GM12878 (cell line): ENCODE measurements at regions not wholly inside any gene's neighbourhood (a gene's known extent, or its start where the extent isn't known, plus 50 kb on each side); places are given as distances from the start of the nearest gene placed in this dataset.

Experiments
- ATAC-seq: fragments of 200-7000 bp; cut with Tn5 transposase; 3 replicates; pipeline ENCODE4 v1.9.1; 2020; ENCODE audit warnings: mild to moderate bottlenecking, moderate library complexity
- BruUV-seq: library from RNA; stranded (reverse); fragments of 400-500 nt; replicated peaks from 2 replicates; lab custom pipeline; 2021; lab: Mats Ljungman, UMichigan
- CTCF ChIA-PET: fragments of 300-600 bp; sonication (Branson Sonifier 250); formaldehyde crosslinking; extraction: SDS; loops from one replicate; lab custom pipeline; 2021; ENCODE audit warnings: inconsistent platforms; lab: Yijun Ruan, JAX
- POLR2A ChIA-PET: fragments of 350-600 bp; formaldehyde crosslinking; extraction: SDS; loops from one replicate; lab custom pipeline; 2021; ENCODE audit warnings: inconsistent platforms; lab: Charles Lee
- RAD21 ChIA-PET: fragments of 300-600 bp; sonication (Branson Sonifier 250); formaldehyde crosslinking; loops from one replicate; lab custom pipeline; 2023; ENCODE audit warnings: antibody characterized with exemption; ENCODE audit not compliant: unreplicated experiment; lab: Charles Lee
- SMC1A ChIA-PET: fragments of 300-600 bp; sonication (Branson Sonifier 250); formaldehyde crosslinking; loops from one replicate; lab custom pipeline; 2023; ENCODE audit not compliant: unreplicated experiment, uncharacterized antibody; lab: Charles Lee
- DNase-seq: peaks from one replicate; pipeline ENCODE4 v3.0.0-alpha.2; 2011; ENCODE audit warnings: low read depth, low spot score
- FAIRE-seq: peaks from 3 replicates; lab custom pipeline; 2011; peaks lifted over from hg19 to GRCh38; lab: Jason Lieb, UNC
- H2AFZ ChIP-seq: 2 replicates; pipeline ENCODE4 v1.6.0; 2011; ENCODE audit warnings: low read depth, low read length, control low read depth; ENCODE audit not compliant: control insufficient read depth
- H3K27ac ChIP-seq: 2 replicates; pipeline ENCODE4 v1.5.1; 2011; ENCODE audit warnings: control low read depth; ENCODE audit not compliant: control insufficient read depth, insufficient read depth
- H3K27me3 ChIP-seq, 2 experiments: replicated peaks in 1 of 2; 2 replicates each; pipeline versions ENCODE4 v1.6.0 to v1.6.1; 2011; ENCODE audit warnings: low read length in 1 of 2; ENCODE audit not compliant: control insufficient read depth in 2 of 2, insufficient read depth in 2 of 2
- H3K36me3 ChIP-seq, 2 experiments: 2 replicates each; pipeline ENCODE4 v1.5.1; 2011; ENCODE audit warnings: low read length in 1 of 2; ENCODE audit not compliant: control insufficient read depth in 2 of 2, insufficient read depth in 2 of 2
- H3K4me1 ChIP-seq: 2 replicates; pipeline ENCODE4 v1.6.1; 2011; ENCODE audit warnings: mild to moderate bottlenecking, low read length, moderate library complexity, mixed read lengths; ENCODE audit not compliant: control insufficient read depth, insufficient read depth
- H3K4me2 ChIP-seq: 2 replicates; pipeline ENCODE4 v1.6.0; 2011; ENCODE audit warnings: control low read depth; ENCODE audit not compliant: control insufficient read depth, insufficient read depth
- H3K4me3 ChIP-seq: fragments of 200-600 bp; sonication (generic); 2 replicates; pipeline ENCODE4 v1.5.1; 2016
- H3K79me2 ChIP-seq: 2 replicates; pipeline ENCODE4 v1.6.0; 2011; ENCODE audit warnings: low read length; ENCODE audit not compliant: control insufficient read depth, insufficient read depth
- H3K9ac ChIP-seq: 2 replicates; pipeline ENCODE4 v1.8.0; 2011; ENCODE audit warnings: low read length, control low read depth, mixed read lengths; ENCODE audit not compliant: control insufficient read depth, insufficient read depth
- H3K9me3 ChIP-seq: replicated peaks from 3 replicates; pipeline ENCODE4 v1.5.1; 2011; ENCODE audit warnings: mild to moderate bottlenecking, low read length; ENCODE audit not compliant: control insufficient read depth, insufficient read depth
- H4K20me1 ChIP-seq: 2 replicates; pipeline ENCODE4 v1.6.0; 2011; ENCODE audit not compliant: control insufficient read depth, insufficient read depth
- ASH2L ChIP-seq: fragments of 300-600, 200-600 bp; sonication (generic); IDR thresholded peaks from 2 replicates; pipeline ENCODE4 v1.6.1; 2017; ENCODE audit warnings: low read depth, mild to moderate bottlenecking, borderline replicate concordance
- BMI1 ChIP-seq: fragments of 450-650 bp; IDR thresholded peaks from 2 replicates; pipeline ENCODE4 v1.6.1; 2016; ENCODE audit warnings: mild to moderate bottlenecking, moderate library complexity, borderline replicate concordance
- IKZF1 ChIP-seq: fragments of 450-650 bp; conservative IDR thresholded peaks from 2 replicates; pipeline ENCODE4 v1.6.1; 2017; ENCODE audit warnings: antibody characterized with exemption, mild to moderate bottlenecking
- MEF2B ChIP-seq: fragments of 450-650 bp; IDR thresholded peaks from 2 replicates; pipeline ENCODE4 v1.6.1; 2018; ENCODE audit warnings: mild to moderate bottlenecking, moderate library complexity; ENCODE audit not compliant: partially characterized antibody, poor library complexity, severe bottlenecking
- NFYB ChIP-seq: IDR thresholded peaks from 2 replicates; pipeline ENCODE4 v1.6.1; 2011; ENCODE audit warnings: low read depth, mild to moderate bottlenecking, low read length, improper control_type of control experiment, moderate library complexity; ENCODE audit not compliant: insufficient read depth
- POU2F2 ChIP-seq: IDR thresholded peaks from 3 replicates; pipeline ENCODE4 v1.6.1; 2011; ENCODE audit warnings: low read depth, mild to moderate bottlenecking, low read length, borderline replicate concordance
- SMARCA5 ChIP-seq: fragments of 450-650 bp; IDR thresholded peaks from 2 replicates; pipeline ENCODE4 v1.6.1; 2017; ENCODE audit warnings: mild to moderate bottlenecking
- ZNF217 ChIP-seq: fragments of 450-650 bp; IDR thresholded peaks from 2 replicates; pipeline ENCODE4 v1.6.1; 2017; ENCODE audit warnings: antibody characterized with exemption, mild to moderate bottlenecking
- ZNF274 ChIP-seq: IDR thresholded peaks from one replicate; pipeline ENCODE4 v1.8.0; 2011; ENCODE audit not compliant: insufficient read length, insufficient read depth
- WGBS: methylation state at CpG from one replicate; pipeline ENCODE4 v1.1.6; 2016; ENCODE audit warnings: low lambda C conversion rate; ENCODE audit not compliant: insufficient replicate concordance, insufficient coverage; ENCODE audit errors: missing lambda C conversion rate; 5-methylcytosine and 5-hydroxymethylcytosine counted together
- in situ Hi-C: fragments of 300-500 bp; cut with MboI; formaldehyde crosslinking; loops from 9 replicates; pipeline ENCODE4 v1.14.3; 2018; ENCODE audit warnings: mixed read lengths
- intact Hi-C: fragments of 100-400 bp; cut with micrococcal nuclease; formaldehyde crosslinking; loops from one replicate; pipeline ENCODE4 v1.14.2; 2022; ENCODE audit not compliant: unreplicated experiment
- TF ChIP-seq, protein P1 (sequence below): IDR thresholded peaks from 2 replicates; pipeline ENCODE4 v1.6.1; 2012; ENCODE audit warnings: low read length, inconsistent platforms
- TF ChIP-seq, protein P2 (sequence below): fragments of 450-650 bp; IDR thresholded peaks from 2 replicates; pipeline ENCODE4 v1.6.1; 2016; ENCODE audit warnings: mild to moderate bottlenecking
- TF ChIP-seq, protein P3 (sequence below): IDR thresholded peaks from 2 replicates; pipeline ENCODE4 v1.6.1; 2012; ENCODE audit warnings: low read depth, low read length, improper control_type of control experiment
- TF ChIP-seq, protein P4 (sequence below): IDR thresholded peaks from 2 replicates; pipeline ENCODE4 v1.6.1; 2011; ENCODE audit warnings: low read depth, mild to moderate bottlenecking, low read length, moderate library complexity, borderline replicate concordance; ENCODE audit errors: extremely low read depth

DNA sequence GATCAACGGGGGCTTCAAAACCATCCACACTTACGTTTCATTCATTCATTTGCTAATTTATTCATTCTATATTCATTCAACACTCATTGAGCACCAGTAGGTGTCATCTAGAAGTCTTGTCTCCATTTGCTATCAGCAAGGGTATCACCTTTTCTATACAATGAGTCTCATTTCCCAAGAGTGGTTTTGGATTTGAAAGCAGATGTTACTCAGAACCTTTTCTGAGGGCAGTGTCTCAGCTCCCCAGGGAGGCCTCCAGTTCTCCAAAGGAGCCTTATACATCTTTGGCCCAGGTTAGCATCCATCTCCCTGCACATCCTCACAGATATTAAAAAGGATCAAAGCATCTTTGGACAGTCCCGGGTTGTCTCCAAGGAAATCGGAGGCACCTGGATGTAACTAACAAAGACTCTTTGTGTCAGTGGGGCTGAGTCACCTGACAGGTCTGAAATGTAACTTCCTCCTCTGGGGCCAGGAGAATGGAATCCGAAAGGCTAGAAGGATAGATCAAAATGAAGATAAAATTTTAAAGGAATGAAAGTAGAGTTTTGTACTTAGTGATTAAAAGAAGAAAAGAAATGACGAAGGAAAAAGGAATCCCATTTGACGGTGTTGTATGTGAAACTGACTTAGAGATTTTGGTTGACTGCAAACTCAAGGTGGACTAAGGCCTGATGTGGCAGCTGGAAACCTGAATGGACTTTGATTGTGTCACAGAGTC is 103.0 kb downstream of the VCPKMT start:
- ChIA-PET SMC1A (interaction anchor here (0.6 to 1.5 kb wide), 3 partner anchors 24 to 128 kb away, joined by 3 to 13 read pairs (median 3); no protein-coding TSS in a partner anchor), POLR2A (interaction anchor here (0.6 kb wide), 1 partner anchor 90 kb away, joined by 3 read pairs; no protein-coding TSS in a partner anchor), CTCF (interaction anchor here (0.6 to 1.1 kb wide), 3 partner anchors 64 to 148 kb away, joined by 3 read pairs; no protein-coding TSS in a partner anchor), RAD21 (interaction anchor here (0.9 kb wide), 1 partner anchor 9 kb away, joined by 3 read pairs; no protein-coding TSS in a partner anchor)
- Histone ChIP-seq H3K9ac (no peak overlapping the region), H3K27me3 (no peaks in the 10 kb centered on the region), H3K4me3 (no peak overlapping the region), H3K27ac (no peak overlapping the region), H4K20me1 (no peaks in the 10 kb centered on the region), H3K79me2 (no peaks in the 10 kb centered on the region), H3K4me2 (no peak overlapping the region), H3K9me3 (no peaks in the 10 kb centered on the region), H3K36me3 (no peaks in the 10 kb centered on the region), H2AFZ (no peak overlapping the region), H3K4me1 (peaks cover 8% of the 10 kb centered on the region)
- 75% methylated on average over 7 of the region's 7 CpGs for WGBS
- DNase-seq (no peak), FAIRE-seq (no peak), ATAC-seq (no peak; the same call in 2 of the 3 replicates)
- TF ChIP-seq ZNF274, result no peak
- in situ Hi-C loops (no loop called here), intact Hi-C loops (no loop called here)
- BruUV-seq, result no TSS peak

DNA sequence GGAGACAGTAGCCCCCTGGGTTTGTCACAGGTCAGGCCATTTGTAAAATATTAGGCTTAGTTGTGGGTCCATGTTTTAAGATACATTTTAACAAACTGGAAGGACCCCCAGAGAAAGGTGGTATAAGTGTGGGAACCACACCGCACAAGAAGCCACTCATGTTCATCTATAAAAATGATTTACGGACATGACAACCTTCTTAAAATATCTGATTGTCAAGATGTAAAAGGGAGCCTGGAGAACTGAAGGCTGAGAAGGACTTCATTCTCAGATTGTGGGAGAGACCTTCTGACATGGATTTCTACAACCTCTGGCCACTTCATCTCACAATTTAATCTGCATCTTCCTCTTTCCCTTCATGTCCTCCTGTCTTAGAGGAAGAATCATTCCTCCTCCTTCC is 102.4 kb downstream of the VCPKMT start:
- Histone ChIP-seq H3K9me3 (no peaks in the 10 kb centered on the region), H3K27me3 (no peaks in the 10 kb centered on the region), H3K36me3 (no peaks in the 10 kb centered on the region), H4K20me1 (no peaks in the 10 kb centered on the region), H3K9ac (no peak overlapping the region), H3K27ac (no peak overlapping the region), H3K4me2 (no peak overlapping the region), H3K4me3 (no peak overlapping the region), H3K4me1 (peaks cover 2% of the 10 kb centered on the region), H2AFZ (no peak overlapping the region), H3K79me2 (no peaks in the 10 kb centered on the region)
- POLR2A ChIA-PET, result no interaction called here
- ATAC-seq (no peak), DNase-seq (no peak), FAIRE-seq (no peak)
- BruUV-seq, result no TSS peak
- RAD21 ChIA-PET, result no interaction called here
- intact Hi-C loops, result no loop called here
- in situ Hi-C loops, result no loop called here
- CTCF ChIA-PET, result no interaction called here
- SMC1A ChIA-PET, result no interaction called here
- WGBS, result 72% methylated on average over 2 of the region's 2 CpGs
- no peak for TF ChIP-seq SMARCA5
- TF ChIP-seq, protein P1, sequence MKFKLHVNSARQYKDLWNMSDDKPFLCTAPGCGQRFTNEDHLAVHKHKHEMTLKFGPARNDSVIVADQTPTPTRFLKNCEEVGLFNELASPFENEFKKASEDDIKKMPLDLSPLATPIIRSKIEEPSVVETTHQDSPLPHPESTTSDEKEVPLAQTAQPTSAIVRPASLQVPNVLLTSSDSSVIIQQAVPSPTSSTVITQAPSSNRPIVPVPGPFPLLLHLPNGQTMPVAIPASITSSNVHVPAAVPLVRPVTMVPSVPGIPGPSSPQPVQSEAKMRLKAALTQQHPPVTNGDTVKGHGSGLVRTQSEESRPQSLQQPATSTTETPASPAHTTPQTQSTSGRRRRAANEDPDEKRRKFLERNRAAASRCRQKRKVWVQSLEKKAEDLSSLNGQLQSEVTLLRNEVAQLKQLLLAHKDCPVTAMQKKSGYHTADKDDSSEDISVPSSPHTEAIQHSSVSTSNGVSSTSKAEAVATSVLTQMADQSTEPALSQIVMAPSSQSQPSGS, result no peak
- TF ChIP-seq, protein P2, sequence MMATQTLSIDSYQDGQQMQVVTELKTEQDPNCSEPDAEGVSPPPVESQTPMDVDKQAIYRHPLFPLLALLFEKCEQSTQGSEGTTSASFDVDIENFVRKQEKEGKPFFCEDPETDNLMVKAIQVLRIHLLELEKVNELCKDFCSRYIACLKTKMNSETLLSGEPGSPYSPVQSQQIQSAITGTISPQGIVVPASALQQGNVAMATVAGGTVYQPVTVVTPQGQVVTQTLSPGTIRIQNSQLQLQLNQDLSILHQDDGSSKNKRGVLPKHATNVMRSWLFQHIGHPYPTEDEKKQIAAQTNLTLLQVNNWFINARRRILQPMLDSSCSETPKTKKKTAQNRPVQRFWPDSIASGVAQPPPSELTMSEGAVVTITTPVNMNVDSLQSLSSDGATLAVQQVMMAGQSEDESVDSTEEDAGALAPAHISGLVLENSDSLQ, result no peak
- no peak for TF ChIP-seq ZNF217
- TF ChIP-seq, protein P3, sequence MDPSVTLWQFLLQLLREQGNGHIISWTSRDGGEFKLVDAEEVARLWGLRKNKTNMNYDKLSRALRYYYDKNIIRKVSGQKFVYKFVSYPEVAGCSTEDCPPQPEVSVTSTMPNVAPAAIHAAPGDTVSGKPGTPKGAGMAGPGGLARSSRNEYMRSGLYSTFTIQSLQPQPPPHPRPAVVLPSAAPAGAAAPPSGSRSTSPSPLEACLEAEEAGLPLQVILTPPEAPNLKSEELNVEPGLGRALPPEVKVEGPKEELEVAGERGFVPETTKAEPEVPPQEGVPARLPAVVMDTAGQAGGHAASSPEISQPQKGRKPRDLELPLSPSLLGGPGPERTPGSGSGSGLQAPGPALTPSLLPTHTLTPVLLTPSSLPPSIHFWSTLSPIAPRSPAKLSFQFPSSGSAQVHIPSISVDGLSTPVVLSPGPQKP, result no peak
- no peak for TF ChIP-seq POU2F2
- TF ChIP-seq NFYB, result no peak
- no peak for TF ChIP-seq ASH2L
- TF ChIP-seq, protein P4, sequence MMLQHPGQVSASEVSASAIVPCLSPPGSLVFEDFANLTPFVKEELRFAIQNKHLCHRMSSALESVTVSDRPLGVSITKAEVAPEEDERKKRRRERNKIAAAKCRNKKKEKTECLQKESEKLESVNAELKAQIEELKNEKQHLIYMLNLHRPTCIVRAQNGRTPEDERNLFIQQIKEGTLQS, result no peak
- TF ChIP-seq BMI1, result no peak
- TF ChIP-seq IKZF1, result no peak
- no peak for TF ChIP-seq MEF2B
